Superior temporal gyrus (tissue), 1 donor: ENCODE measurements at regions not wholly inside any gene's neighbourhood (a gene's known extent, or its start where the extent isn't known, plus 50 kb on each side); places are given as distances from the start of the nearest gene placed in this dataset.

Source experiments
- DNase-seq: peaks from one replicate; pipeline ENCODE4 v3.0.0-alpha.2; 2016; ENCODE audit errors: extremely low spot score

- DNase-seq: no peak
Observed at GRCh38 chr4:129167640-129168260, 71.8 kb downstream of the C4orf33 start.

GRCh38 chr4:129172181-129172580, 76.2 kb downstream of the C4orf33 start:
- DNase-seq: no peak

- no peak for DNase-seq
Observed at GRCh38 chr4:129176864-129177263, 80.9 kb downstream of the C4orf33 start.

- DNase-seq: no peak
Observed at GRCh38 chr4:129179276-129179675, 83.3 kb downstream of the C4orf33 start.

- DNase-seq: no peak
Observed at GRCh38 chr4:129189630-129190029, 93.7 kb downstream of the C4orf33 start.

- DNase-seq: no peak
Observed at GRCh38 chr4:129193357-129194100, 97.6 kb downstream of the C4orf33 start.

GRCh38 chr4:129208481-129208880, 112.5 kb downstream of the C4orf33 start:
- no peak for DNase-seq

- no peak for DNase-seq
Observed at GRCh38 chr4:129213692-129214091, 117.7 kb downstream of the C4orf33 start.

- DNase-seq: peak; percentile 46
Observed at GRCh38 chr4:129218360-129218759, 122.4 kb downstream of the C4orf33 start.

GRCh38 chr4:129218897-129219296, 122.9 kb downstream of the C4orf33 start:
- DNase-seq: no peak

- DNase-seq: no peak
Observed at GRCh38 chr4:129220254-129220653, 124.3 kb downstream of the C4orf33 start.

GRCh38 chr4:129223945-129224344, 128.0 kb downstream of the C4orf33 start:
- no peak for DNase-seq

- no peak for DNase-seq
Observed at GRCh38 chr4:129230846-129231245, 134.9 kb downstream of the C4orf33 start.

GRCh38 chr4:129231945-129232588, 136.1 kb downstream of the C4orf33 start:
- no peak for DNase-seq

GRCh38 chr4:129232589-129233337, 136.8 kb downstream of the C4orf33 start:
- no peak for DNase-seq

GRCh38 chr4:129233691-129234090, 137.7 kb downstream of the C4orf33 start:
- no peak for DNase-seq

- DNase-seq: no peak
Observed at GRCh38 chr4:129236351-129236750, 140.4 kb downstream of the C4orf33 start.

GRCh38 chr4:129239088-129239487, 143.1 kb downstream of the C4orf33 start:
- DNase-seq: no peak

- DNase-seq: no peak
Observed at GRCh38 chr4:129240816-129241215, 144.9 kb downstream of the C4orf33 start.

- no peak for DNase-seq
Observed at GRCh38 chr4:129246145-129246544, 150.2 kb downstream of the C4orf33 start.

GRCh38 chr4:129246910-129247461, 151.0 kb downstream of the C4orf33 start:
- no peak for DNase-seq

- DNase-seq: no peak
Observed at GRCh38 chr4:129248621-129249020, 152.7 kb downstream of the C4orf33 start.
